GM11168 (cell line): ENCODE measurements at regions not wholly inside any gene's neighbourhood (a gene's known extent, or its start where the extent isn't known, plus 50 kb on each side); places are given as distances from the start of the nearest gene placed in this dataset.

Experiments
- in situ Hi-C: fragments of 300-500 bp; cut with MboI; formaldehyde crosslinking; loops from one replicate; pipeline ENCODE4 v1.12.0; 2022; ENCODE audit warnings: low sequenced_read_pairs; ENCODE audit not compliant: unreplicated experiment

GRCh38 chr16:82421851-82422250 is 204.9 kb upstream of the CDH13 start:
- in situ Hi-C loops, result no loop called here

- in situ Hi-C loops, result no loop called here
Measured at GRCh38 chr16:82419332-82419731, 207.4 kb upstream of the CDH13 start.

- in situ Hi-C loops, result no loop called here
Measured at GRCh38 chr16:82414476-82414875, 212.3 kb upstream of the CDH13 start.

- in situ Hi-C loops, result no loop called here
Measured at GRCh38 chr16:82412770-82413169, 214.0 kb upstream of the CDH13 start.

GRCh38 chr16:82405736-82406135 is 221.0 kb upstream of the CDH13 start:
- in situ Hi-C loops, result no loop called here

GRCh38 chr16:82404586-82405315 is 222.0 kb upstream of the CDH13 start:
- in situ Hi-C loops, result no loop called here

GRCh38 chr16:82402665-82403218 is 224.0 kb upstream of the CDH13 start:
- in situ Hi-C loops, result no loop called here

GRCh38 chr16:82400046-82400445 is 226.7 kb upstream of the CDH13 start:
- in situ Hi-C loops, result no loop called here

- in situ Hi-C loops, result no loop called here
Measured at GRCh38 chr16:82396509-82396908, 226.5 kb upstream of the MPHOSPH6 start.

GRCh38 chr16:82395212-82395611 is 225.2 kb upstream of the MPHOSPH6 start:
- in situ Hi-C loops, result no loop called here

GRCh38 chr16:82391690-82392089 is 221.7 kb upstream of the MPHOSPH6 start:
- in situ Hi-C loops, result no loop called here

GRCh38 chr16:82389956-82390650 is 220.1 kb upstream of the MPHOSPH6 start:
- in situ Hi-C loops, result no loop called here

- in situ Hi-C loops, result no loop called here
Measured at GRCh38 chr16:82386761-82387160, 216.7 kb upstream of the MPHOSPH6 start.

GRCh38 chr16:82384949-82385348 is 214.9 kb upstream of the MPHOSPH6 start:
- in situ Hi-C loops, result no loop called here

- in situ Hi-C loops, result no loop called here
Measured at GRCh38 chr16:82384017-82384416, 214.0 kb upstream of the MPHOSPH6 start.

- in situ Hi-C loops, result no loop called here
Measured at GRCh38 chr16:82382521-82382920, 212.5 kb upstream of the MPHOSPH6 start.

GRCh38 chr16:82379551-82379950 is 209.5 kb upstream of the MPHOSPH6 start:
- in situ Hi-C loops, result no loop called here

GRCh38 chr16:82373976-82374375 is 204.0 kb upstream of the MPHOSPH6 start:
- in situ Hi-C loops, result no loop called here

GRCh38 chr16:82370282-82370681 is 200.3 kb upstream of the MPHOSPH6 start:
- in situ Hi-C loops, result no loop called here

- in situ Hi-C loops, result no loop called here
Measured at GRCh38 chr16:82368041-82368440, 198.0 kb upstream of the MPHOSPH6 start.

GRCh38 chr16:82366462-82366861 is 196.4 kb upstream of the MPHOSPH6 start:
- in situ Hi-C loops, result no loop called here

- in situ Hi-C loops, result no loop called here
Measured at GRCh38 chr16:82364690-82365089, 194.7 kb upstream of the MPHOSPH6 start.
